Keratinocyte (primary cell): ENCODE measurements at regions not wholly inside any gene's neighbourhood (a gene's known extent, or its start where the extent isn't known, plus 50 kb on each side); places are given as distances from the start of the nearest gene placed in this dataset.

ENCODE experiments used
- DNase-seq: peaks from one replicate; pipeline ENCODE4 v3.0.0-alpha.2; 2011; ENCODE audit warnings: low read depth, missing footprints, low spot score
- FAIRE-seq: peaks from 2 replicates; lab custom pipeline; 2011; peaks lifted over from hg19 to GRCh38; lab: Jason Lieb, UNC
- H2AFZ ChIP-seq: 2 replicates; pipeline ENCODE4 v1.6.0; 2012; ENCODE audit warnings: low read length, control low read depth, inconsistent platforms; ENCODE audit not compliant: control insufficient read depth
- H3K27ac ChIP-seq: 2 replicates; pipeline ENCODE4 v1.5.1; 2011; ENCODE audit warnings: low read length; ENCODE audit not compliant: control insufficient read depth, insufficient read depth
- H3K27me3 ChIP-seq: 3 replicates; pipeline ENCODE4 v1.6.0; 2011; ENCODE audit warnings: low read length; ENCODE audit not compliant: control insufficient read depth, insufficient read depth; ENCODE audit errors: extremely low read depth
- H3K36me3 ChIP-seq, 2 experiments: 2 replicates in 1 of 2; 3 replicates in 1 of 2; pipeline ENCODE4 v1.5.1; 2011; ENCODE audit warnings: low read length in 2 of 2, mild to moderate bottlenecking in 1 of 2; ENCODE audit not compliant: control insufficient read depth in 2 of 2, insufficient read depth in 2 of 2; ENCODE audit errors: extremely low read depth in 1 of 2
- H3K4me1 ChIP-seq: 3 replicates; pipeline ENCODE4 v1.5.1; 2011; ENCODE audit warnings: low read length; ENCODE audit not compliant: control insufficient read depth, insufficient read depth; ENCODE audit errors: extremely low read depth
- H3K4me2 ChIP-seq: 3 replicates; pipeline ENCODE4 v1.6.0; 2011; ENCODE audit warnings: low read depth, low read length; ENCODE audit not compliant: control insufficient read depth, insufficient read depth; ENCODE audit errors: extremely low read depth
- H3K4me3 ChIP-seq, 3 experiments: fragments of 200-600 bp in 1 of 3; sonication (generic) in 1 of 3; 2 replicates in 2 of 3; 3 replicates in 1 of 3; pipeline ENCODE4 v1.5.1; 2011 to 2016; ENCODE audit warnings: low read length in 3 of 3, mild to moderate bottlenecking in 3 of 3, control low read depth in 2 of 3, inconsistent platforms in 1 of 3, low read depth in 1 of 3, mixed read lengths in 1 of 3, mixed run types in 1 of 3, moderate library complexity in 1 of 3; ENCODE audit not compliant: control insufficient read depth in 2 of 3, insufficient read depth in 2 of 3; ENCODE audit errors: extremely low read depth in 1 of 3
- H3K79me2 ChIP-seq: 2 replicates; pipeline ENCODE4 v1.6.0; 2012; ENCODE audit warnings: low read length; ENCODE audit not compliant: control insufficient read depth, insufficient read depth
- H3K9ac ChIP-seq: 3 replicates; pipeline ENCODE4 v1.6.0; 2011; ENCODE audit warnings: low read length; ENCODE audit not compliant: control insufficient read depth, insufficient read depth; ENCODE audit errors: extremely low read depth
- H3K9me1 ChIP-seq: 3 replicates; pipeline ENCODE4 v1.6.0; 2011; ENCODE audit warnings: low read length; ENCODE audit not compliant: control insufficient read depth, insufficient read depth; ENCODE audit errors: extremely low read depth
- H3K9me3 ChIP-seq: 2 replicates; pipeline ENCODE4 v1.5.1; 2012; ENCODE audit warnings: low read depth, low read length; ENCODE audit not compliant: control insufficient read depth
- H4K20me1 ChIP-seq: 3 replicates; pipeline ENCODE4 v1.6.0; 2011; ENCODE audit warnings: low read length; ENCODE audit not compliant: control insufficient read depth, insufficient read depth; ENCODE audit errors: extremely low read depth
- EZH2 ChIP-seq: IDR thresholded peaks from one replicate; pipeline ENCODE4 v1.6.1; 2012; ENCODE audit warnings: inconsistent platforms, mild to moderate bottlenecking, low read length, moderate library complexity
- dilution Hi-C: fragments of 300-500 bp; cut with MboI; formaldehyde crosslinking; loops from one replicate; pipeline ENCODE4 v1.7.0; 2020; ENCODE audit warnings: low sequenced_read_pairs; ENCODE audit not compliant: extremely low pct_ligation_motif_present
- TF ChIP-seq, protein P1 (sequence below), 3 experiments: IDR thresholded peaks in 1 of 3; conservative IDR thresholded peaks in 1 of 3; optimal IDR thresholded peaks in 1 of 3; 2 replicates in 2 of 3; 3 replicates in 1 of 3; pipeline versions ENCODE3 to v1.5.1; 2011; ENCODE audit warnings: low read length in 3 of 3, mild to moderate bottlenecking in 3 of 3, moderate library complexity in 2 of 3, control low read depth in 1 of 3, inconsistent platforms in 1 of 3; ENCODE audit not compliant: insufficient read depth in 2 of 3; ENCODE audit errors: extremely low read depth in 1 of 3

DNA sequence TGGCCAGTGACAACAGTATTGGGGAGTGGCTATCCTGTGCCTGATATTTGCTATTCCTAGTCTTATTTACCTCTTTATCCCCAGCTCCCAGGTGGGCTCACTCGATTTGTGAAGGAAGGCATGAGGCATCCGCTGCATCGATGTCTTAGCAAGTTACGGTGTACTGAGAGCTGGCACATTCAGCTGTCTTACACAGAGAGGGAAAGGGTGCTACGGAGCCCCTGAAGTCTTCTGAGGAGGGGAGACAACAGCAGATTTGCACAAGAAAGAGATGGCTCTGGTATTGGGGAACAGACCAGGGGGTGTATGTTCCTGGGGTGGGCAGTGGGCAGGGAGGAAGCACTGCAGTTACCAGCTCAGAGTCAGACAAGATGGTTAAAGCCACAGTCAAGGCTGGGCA lies 172.6 kb downstream of the FGF18 start:
- Histone ChIP-seq H3K9ac (no peak overlapping the region), H3K4me2 (no peak overlapping the region), H3K4me3 (no peak overlapping the region), H3K27me3 (peaks cover 8% of the 10 kb centered on the region), H3K9me3 (no peaks in the 10 kb centered on the region), H2AFZ (no peak overlapping the region), H3K9me1 (no peaks in the 10 kb centered on the region), H3K27ac (no peak overlapping the region), H3K79me2 (no peaks in the 10 kb centered on the region), H3K4me1 (peaks cover 8% of the 10 kb centered on the region), H3K36me3 (no peaks in the 10 kb centered on the region), H4K20me1 (no peaks in the 10 kb centered on the region)
- no peak for FAIRE-seq
- no peak for TF ChIP-seq EZH2
- TF ChIP-seq, protein P1, sequence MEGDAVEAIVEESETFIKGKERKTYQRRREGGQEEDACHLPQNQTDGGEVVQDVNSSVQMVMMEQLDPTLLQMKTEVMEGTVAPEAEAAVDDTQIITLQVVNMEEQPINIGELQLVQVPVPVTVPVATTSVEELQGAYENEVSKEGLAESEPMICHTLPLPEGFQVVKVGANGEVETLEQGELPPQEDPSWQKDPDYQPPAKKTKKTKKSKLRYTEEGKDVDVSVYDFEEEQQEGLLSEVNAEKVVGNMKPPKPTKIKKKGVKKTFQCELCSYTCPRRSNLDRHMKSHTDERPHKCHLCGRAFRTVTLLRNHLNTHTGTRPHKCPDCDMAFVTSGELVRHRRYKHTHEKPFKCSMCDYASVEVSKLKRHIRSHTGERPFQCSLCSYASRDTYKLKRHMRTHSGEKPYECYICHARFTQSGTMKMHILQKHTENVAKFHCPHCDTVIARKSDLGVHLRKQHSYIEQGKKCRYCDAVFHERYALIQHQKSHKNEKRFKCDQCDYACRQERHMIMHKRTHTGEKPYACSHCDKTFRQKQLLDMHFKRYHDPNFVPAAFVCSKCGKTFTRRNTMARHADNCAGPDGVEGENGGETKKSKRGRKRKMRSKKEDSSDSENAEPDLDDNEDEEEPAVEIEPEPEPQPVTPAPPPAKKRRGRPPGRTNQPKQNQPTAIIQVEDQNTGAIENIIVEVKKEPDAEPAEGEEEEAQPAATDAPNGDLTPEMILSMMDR (optimal IDR thresholded peaks at IDR 0.05 in 1 of 3, IDR thresholded peaks at IDR 0.05 in 1 of 3, conservative IDR thresholded peaks at IDR 0.05 in 1 of 3; ENCODE audit: extremely low read depth in 1 of 3, insufficient read depth in 2 of 3, low read length in 3 of 3), result no peak
- dilution Hi-C loops, result no loop called here
- DNase-seq, result no peak

DNA sequence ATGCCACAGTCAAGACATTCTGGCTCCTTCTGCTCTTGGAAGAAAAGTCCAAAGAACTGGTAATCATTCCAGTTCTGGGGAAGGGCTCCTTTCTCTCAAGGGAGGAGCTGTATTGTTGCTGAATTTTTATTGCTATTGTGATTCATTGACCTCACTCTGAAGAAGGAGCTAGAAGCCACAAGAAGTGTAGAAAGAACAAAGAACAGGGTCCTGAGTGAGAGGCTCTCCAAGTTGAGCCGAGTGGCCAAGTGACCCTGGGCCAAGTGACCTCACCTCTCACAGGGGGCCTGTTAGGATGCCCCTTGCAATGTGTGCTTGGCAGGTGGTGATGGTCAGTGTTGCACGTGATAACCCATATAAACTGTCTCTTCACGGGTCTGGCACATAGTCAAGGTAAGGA lies 173.3 kb downstream of the FGF18 start:
- FAIRE-seq, result no peak
- H3K27ac ChIP-seq, result no peak overlapping the region
- H3K9me3 ChIP-seq, result no peaks in the 10 kb centered on the region
- dilution Hi-C loops, result no loop called here
- H3K4me3 ChIP-seq, result no peak overlapping the region
- peaks cover 8% of the 10 kb centered on the region for H3K4me1 ChIP-seq
- H3K4me2 ChIP-seq, result no peak overlapping the region
- H3K9me1 ChIP-seq, result no peaks in the 10 kb centered on the region
- TF ChIP-seq EZH2, result no peak
- no peak for DNase-seq
- H3K36me3 ChIP-seq, result no peaks in the 10 kb centered on the region
- H4K20me1 ChIP-seq, result no peaks in the 10 kb centered on the region
- H3K79me2 ChIP-seq, result no peaks in the 10 kb centered on the region
- H3K27me3 ChIP-seq, result peaks cover 8% of the 10 kb centered on the region
- H2AFZ ChIP-seq, result no peak overlapping the region
- no peak overlapping the region for H3K9ac ChIP-seq

DNA sequence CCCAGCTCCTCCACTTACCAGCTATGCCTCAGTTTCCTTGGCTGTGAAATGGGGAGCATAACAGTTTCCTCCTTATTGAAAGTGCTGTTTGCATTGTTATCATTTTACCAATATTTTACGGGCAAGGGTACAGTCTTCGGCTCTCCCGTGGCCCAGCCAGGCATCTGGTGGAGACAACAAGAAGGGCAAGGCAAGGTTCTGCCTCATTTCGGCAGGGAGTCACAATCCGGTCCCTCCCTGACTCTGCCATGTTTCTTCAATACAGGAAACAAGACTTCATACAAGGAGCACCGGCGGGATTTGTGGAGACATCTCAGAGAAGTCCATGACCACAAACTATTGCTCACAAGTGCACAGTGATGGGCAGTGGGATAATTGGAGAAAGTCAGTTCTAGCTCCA lies 174.0 kb downstream of the FGF18 start:
- Histone ChIP-seq H3K4me2 (no peak overlapping the region), H3K4me3 (no peak overlapping the region), H3K9ac (no peak overlapping the region), H3K27ac (no peak overlapping the region), H3K79me2 (no peaks in the 10 kb centered on the region), H3K4me1 (peaks cover 8% of the 10 kb centered on the region), H3K27me3 (peaks cover 8% of the 10 kb centered on the region), H3K36me3 (no peaks in the 10 kb centered on the region), H2AFZ (no peak overlapping the region), H4K20me1 (no peaks in the 10 kb centered on the region), H3K9me3 (no peaks in the 10 kb centered on the region), H3K9me1 (no peaks in the 10 kb centered on the region)
- no peak for DNase-seq
- TF ChIP-seq, protein P1 (optimal IDR thresholded peaks at IDR 0.05 in 1 of 3, IDR thresholded peaks at IDR 0.05 in 1 of 3, conservative IDR thresholded peaks at IDR 0.05 in 1 of 3; ENCODE audit: extremely low read depth in 1 of 3, insufficient read depth in 2 of 3, low read length in 3 of 3), result no peak
- TF ChIP-seq EZH2, result no peak
- FAIRE-seq, result no peak
- dilution Hi-C loops, result no loop called here
